ENCODE measurements at regions not wholly inside any gene's neighbourhood (a gene's known extent, or its start where the extent isn't known, plus 50 kb on each side); places are given as distances from the start of the nearest gene placed in this dataset.

DNA sequence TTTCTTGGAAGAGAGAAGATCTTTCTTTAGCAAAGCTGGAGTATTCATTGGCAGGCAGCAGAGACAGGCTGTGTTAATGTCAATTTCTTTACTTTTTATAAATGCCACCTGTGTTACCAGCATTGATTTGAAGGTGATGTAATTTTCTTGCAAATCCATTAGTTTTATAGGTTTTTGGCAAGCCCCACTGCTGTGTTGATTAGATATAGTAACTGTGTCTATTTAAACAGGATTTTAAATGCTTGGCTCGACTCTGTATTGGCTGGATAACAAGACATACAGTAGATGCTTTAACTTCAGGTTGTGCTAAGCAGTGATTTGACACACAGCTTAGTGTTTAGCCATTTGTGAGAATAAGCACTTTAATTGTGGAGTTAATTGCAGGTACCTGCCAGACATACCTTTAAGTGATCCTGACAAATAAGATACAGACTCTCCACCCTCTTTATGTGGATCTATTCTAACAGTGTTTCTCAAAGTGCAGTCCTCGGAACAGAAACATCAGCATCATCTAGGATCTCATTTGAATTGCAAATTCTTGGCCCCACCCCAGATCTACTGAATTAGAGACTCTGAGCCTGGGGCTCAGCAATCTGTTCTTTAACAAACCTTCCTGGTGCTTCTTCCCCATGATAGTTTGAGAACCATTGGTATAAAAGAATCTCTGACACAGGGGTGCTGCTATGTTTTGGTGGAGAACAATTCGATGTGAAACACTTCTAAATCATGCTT, 397.5 kb downstream of the HDGFL1 start:
- no peak overlapping the region for H2AK5ac ChIP-seq (ENCODE audit: insufficient read length, low read length)
- TF ChIP-seq, protein P1, sequence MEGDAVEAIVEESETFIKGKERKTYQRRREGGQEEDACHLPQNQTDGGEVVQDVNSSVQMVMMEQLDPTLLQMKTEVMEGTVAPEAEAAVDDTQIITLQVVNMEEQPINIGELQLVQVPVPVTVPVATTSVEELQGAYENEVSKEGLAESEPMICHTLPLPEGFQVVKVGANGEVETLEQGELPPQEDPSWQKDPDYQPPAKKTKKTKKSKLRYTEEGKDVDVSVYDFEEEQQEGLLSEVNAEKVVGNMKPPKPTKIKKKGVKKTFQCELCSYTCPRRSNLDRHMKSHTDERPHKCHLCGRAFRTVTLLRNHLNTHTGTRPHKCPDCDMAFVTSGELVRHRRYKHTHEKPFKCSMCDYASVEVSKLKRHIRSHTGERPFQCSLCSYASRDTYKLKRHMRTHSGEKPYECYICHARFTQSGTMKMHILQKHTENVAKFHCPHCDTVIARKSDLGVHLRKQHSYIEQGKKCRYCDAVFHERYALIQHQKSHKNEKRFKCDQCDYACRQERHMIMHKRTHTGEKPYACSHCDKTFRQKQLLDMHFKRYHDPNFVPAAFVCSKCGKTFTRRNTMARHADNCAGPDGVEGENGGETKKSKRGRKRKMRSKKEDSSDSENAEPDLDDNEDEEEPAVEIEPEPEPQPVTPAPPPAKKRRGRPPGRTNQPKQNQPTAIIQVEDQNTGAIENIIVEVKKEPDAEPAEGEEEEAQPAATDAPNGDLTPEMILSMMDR (conservative IDR thresholded peaks at IDR 0.05): no peak
- H3K27me3 Mint-ChIP-seq (ENCODE audit: low read depth): no peaks in the 10 kb centered on the region
- no peaks in the 10 kb centered on the region for H4K20me1 ChIP-seq (ENCODE audit: control insufficient read depth, insufficient read depth, insufficient read length)
- H3K79me2 ChIP-seq (ENCODE audit: insufficient read depth, low read length): no peaks in the 10 kb centered on the region
- H3K27ac ChIP-seq (ENCODE audit: insufficient read length, low read depth, low read length): no peak overlapping the region
- peaks cover 0 to 5% (median 0%) of the 10 kb centered on the region in 3 experiments; a peak in 2 of 7 replicates for H3K36me3 Mint-ChIP-seq (ENCODE audit: insufficient read depth in 1 of 3, low read depth in 3 of 3)
- H3K4me1 Mint-ChIP-seq: peaks cover 0 to 4% of the 10 kb centered on the region in 2 experiments; a peak in 1 of 4 replicates
- H2BK20ac ChIP-seq (ENCODE audit: low read depth, low read length, poor library complexity, severe bottlenecking): no peak overlapping the region
- H3K9ac ChIP-seq (ENCODE audit: extremely low read depth, insufficient read length, low read length): no peak overlapping the region
- WGBS (ENCODE audit: extremely low coverage, insufficient read length, low lambda C conversion rate): no CpG with 5 or more reads among the region's 3 CpGs
- H3K79me1 ChIP-seq (ENCODE audit: insufficient read depth, low read depth, low read length, poor library complexity, severe bottlenecking): no peaks in the 10 kb centered on the region
- no peak overlapping the region for H4K8ac ChIP-seq (replicated peaks; ENCODE audit: insufficient read length, low read depth, low read length)
- no peak overlapping the region for H4K5ac ChIP-seq (ENCODE audit: insufficient read length, low read depth, low read length)
- H3K27ac Mint-ChIP-seq: no peak overlapping the region
- H2BK15ac ChIP-seq (ENCODE audit: low read depth, low read length): no peak overlapping the region
- H3K23me2 ChIP-seq (ENCODE audit: insufficient read length, low read depth, low read length, poor library complexity, severe bottlenecking): no peaks in the 10 kb centered on the region
- no peak for DNase-seq
- H3K9me3 Mint-ChIP-seq: no peaks in the 10 kb centered on the region
- no peaks in the 10 kb centered on the region for H3K4me1 ChIP-seq (ENCODE audit: insufficient read depth, low read length)
- no peaks in the 10 kb centered on the region for H3K27me3 ChIP-seq (ENCODE audit: insufficient read depth, low read length)
- no peak overlapping the region for H3K4me2 ChIP-seq (ENCODE audit: insufficient read depth, insufficient read length, low read length)
- no peak overlapping the region for H3K23ac ChIP-seq (ENCODE audit: insufficient read length, low read depth, low read length)
- no peaks in the 10 kb centered on the region for H3K9me3 ChIP-seq (ENCODE audit: control insufficient read depth, low read depth, low read length)
- no peak overlapping the region for H3K18ac ChIP-seq (ENCODE audit: insufficient read length, low read depth, low read length)
- no peak overlapping the region for H2BK12ac ChIP-seq (ENCODE audit: insufficient read length, low read depth, low read length)
- H2AFZ ChIP-seq (ENCODE audit: low read length): no peak overlapping the region
- no peak overlapping the region for H3K4ac ChIP-seq (ENCODE audit: low read depth, low read length)
- H2BK120ac ChIP-seq (ENCODE audit: low read depth, low read length, poor library complexity, severe bottlenecking): no peak overlapping the region
- H3K14ac ChIP-seq (ENCODE audit: insufficient read depth, low read length): no peak overlapping the region
- no peak overlapping the region for H4K91ac ChIP-seq (ENCODE audit: insufficient read length, low read depth, low read length)
- H3K56ac ChIP-seq (ENCODE audit: insufficient read length, low read depth, low read length): no peak overlapping the region
- no peak overlapping the region for H2BK5ac ChIP-seq (ENCODE audit: insufficient read length, low read length)
- no peak overlapping the region for H3T11ph ChIP-seq (ENCODE audit: low read length)
- no peak overlapping the region for H3K4me3 Mint-ChIP-seq
